ENCODE measurements at regions not wholly inside any gene's neighbourhood (a gene's known extent, or its start where the extent isn't known, plus 50 kb on each side); places are given as distances from the start of the nearest gene placed in this dataset.

DNA sequence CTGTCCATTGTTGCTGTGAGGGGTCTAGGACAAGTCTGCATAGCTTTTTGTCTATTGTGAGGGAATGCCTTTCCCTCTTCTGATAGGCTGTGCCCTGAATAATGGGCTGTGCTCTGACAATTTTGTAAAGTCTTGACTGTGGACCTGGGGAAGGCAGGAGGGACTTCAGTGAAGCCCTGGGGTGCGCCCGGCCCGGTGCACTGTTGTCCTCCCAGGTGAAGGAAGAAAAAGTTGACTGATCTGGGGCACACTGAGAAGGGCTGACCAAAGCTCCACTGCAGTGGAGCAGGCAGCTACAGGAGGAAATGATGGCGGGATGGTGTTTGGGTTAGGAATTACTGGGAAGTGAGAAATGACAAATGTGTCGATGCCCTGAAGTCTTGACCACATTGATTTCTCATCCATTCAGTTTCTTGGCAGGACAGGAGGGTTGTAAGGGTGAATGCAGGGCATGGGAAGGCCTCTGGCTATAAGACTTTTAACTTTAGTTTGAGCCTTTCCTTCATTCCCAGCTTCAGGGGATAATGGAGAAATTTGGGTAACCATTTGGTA, 224.0 kb upstream of the CST7 start:
- no peaks in the 10 kb centered on the region for H3K79me2 ChIP-seq (ENCODE audit: control insufficient read depth, insufficient read depth, low read length)
- H3K9me3 ChIP-seq (replicated peaks; ENCODE audit: control insufficient read depth, insufficient read depth, low read length), result peaks cover 2% of the 10 kb centered on the region
- no peak overlapping the region for H2AFZ ChIP-seq (ENCODE audit: low read depth, low read length)
- dilution Hi-C loops (cut with MboI; ENCODE audit: extremely low pct_ligation_motif_present, low sequenced_read_pairs) (no loop called here), intact Hi-C loops (cut with micrococcal nuclease) (no loop called here)
- no peak for TF ChIP-seq POLR2A (IDR thresholded peaks at IDR 0.05; ENCODE audit: low read depth, low read length)
- no peak for TF ChIP-seq EZH2 (IDR thresholded peaks at IDR 0.05; ENCODE audit: borderline replicate concordance, low read depth, low read length, severe bottlenecking)
- TF ChIP-seq MYC (IDR thresholded peaks at IDR 0.05; ENCODE audit: low read depth, low read length), result no peak
- TF ChIP-seq GATA2 (IDR thresholded peaks at IDR 0.05; ENCODE audit: insufficient read depth, insufficient read length, low read depth, low read length), result no peak
- TF ChIP-seq POLR2AphosphoS5 (IDR thresholded peaks at IDR 0.05; ENCODE audit: insufficient read depth, low read depth, low read length), result no peak
- TF ChIP-seq, protein P1, sequence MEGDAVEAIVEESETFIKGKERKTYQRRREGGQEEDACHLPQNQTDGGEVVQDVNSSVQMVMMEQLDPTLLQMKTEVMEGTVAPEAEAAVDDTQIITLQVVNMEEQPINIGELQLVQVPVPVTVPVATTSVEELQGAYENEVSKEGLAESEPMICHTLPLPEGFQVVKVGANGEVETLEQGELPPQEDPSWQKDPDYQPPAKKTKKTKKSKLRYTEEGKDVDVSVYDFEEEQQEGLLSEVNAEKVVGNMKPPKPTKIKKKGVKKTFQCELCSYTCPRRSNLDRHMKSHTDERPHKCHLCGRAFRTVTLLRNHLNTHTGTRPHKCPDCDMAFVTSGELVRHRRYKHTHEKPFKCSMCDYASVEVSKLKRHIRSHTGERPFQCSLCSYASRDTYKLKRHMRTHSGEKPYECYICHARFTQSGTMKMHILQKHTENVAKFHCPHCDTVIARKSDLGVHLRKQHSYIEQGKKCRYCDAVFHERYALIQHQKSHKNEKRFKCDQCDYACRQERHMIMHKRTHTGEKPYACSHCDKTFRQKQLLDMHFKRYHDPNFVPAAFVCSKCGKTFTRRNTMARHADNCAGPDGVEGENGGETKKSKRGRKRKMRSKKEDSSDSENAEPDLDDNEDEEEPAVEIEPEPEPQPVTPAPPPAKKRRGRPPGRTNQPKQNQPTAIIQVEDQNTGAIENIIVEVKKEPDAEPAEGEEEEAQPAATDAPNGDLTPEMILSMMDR (IDR thresholded peaks at IDR 0.05; ENCODE audit: extremely low read depth in 1 of 2, insufficient read depth in 1 of 2, low read depth in 1 of 2, low read length in 2 of 2), result no peak
- TF ChIP-seq FOS (IDR thresholded peaks at IDR 0.05; ENCODE audit: borderline replicate concordance, insufficient read depth, low read length), result no peak
- no peak for TF ChIP-seq JUN (IDR thresholded peaks at IDR 0.05; ENCODE audit: borderline replicate concordance, insufficient read depth, insufficient read length, low read depth)
- TF ChIP-seq, protein P2, sequence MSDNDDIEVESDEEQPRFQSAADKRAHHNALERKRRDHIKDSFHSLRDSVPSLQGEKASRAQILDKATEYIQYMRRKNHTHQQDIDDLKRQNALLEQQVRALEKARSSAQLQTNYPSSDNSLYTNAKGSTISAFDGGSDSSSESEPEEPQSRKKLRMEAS (IDR thresholded peaks at IDR 0.05; ENCODE audit: insufficient read depth, insufficient read length), result no peak
- POLR2A ChIA-PET, result interaction anchor here (0.5 kb wide), 1 partner anchor 43 kb away, joined by 3 read pairs; no protein-coding TSS in a partner anchor
- no peaks in the 10 kb centered on the region for H3K9me1 ChIP-seq (replicated peaks; ENCODE audit: control insufficient read depth, extremely low read depth, insufficient read depth, low read length)
- no peaks in the 10 kb centered on the region for H3K27me3 ChIP-seq (ENCODE audit: control insufficient read depth in 2 of 2, insufficient read depth in 2 of 2, low read length in 2 of 2)
- no peak overlapping the region for H3K4me3 ChIP-seq (replicated peaks in 1 of 3; ENCODE audit: insufficient read depth in 1 of 3, low read depth in 1 of 3, low read length in 3 of 3)
- FAIRE-seq (no peak), DNase-seq (ENCODE audit: low read depth, low spot score) (no peak)
- no peaks in the 10 kb centered on the region for H3K4me1 ChIP-seq (ENCODE audit: control insufficient read depth, extremely low read depth, insufficient read depth, low read length)
- no peak overlapping the region for H3K9ac ChIP-seq (replicated peaks; ENCODE audit: extremely low read depth, insufficient read depth, low read length)
- H3K36me3 ChIP-seq (ENCODE audit: control insufficient read depth in 2 of 2, extremely low read depth in 1 of 2, insufficient read depth in 2 of 2, low read length in 2 of 2), result no peaks in the 10 kb centered on the region
- CTCF ChIA-PET, result no interaction called here
- H4K20me1 ChIP-seq (replicated peaks; ENCODE audit: control insufficient read depth, extremely low read depth, insufficient read depth, low read length), result no peaks in the 10 kb centered on the region
- no peak overlapping the region for H3K4me2 ChIP-seq (ENCODE audit: insufficient read depth, low read length)
- no peak overlapping the region for H3K27ac ChIP-seq (ENCODE audit: insufficient read depth, low read depth, low read length)
- BruUV-seq (replicated peaks), result no TSS peak

Measured in endothelial cell of umbilical vein (primary cell).